SK-N-SH (cell line): ENCODE measurements at regions not wholly inside any gene's neighbourhood (a gene's known extent, or its start where the extent isn't known, plus 50 kb on each side); places are given as distances from the start of the nearest gene placed in this dataset.

Experiments used
- FOXJ3 ChIP-seq: sonication (generic); formaldehyde crosslinking; IDR thresholded peaks from 2 replicates; pipeline ENCODE4 v1.5.1; 2020; ENCODE audit warnings: mild to moderate bottlenecking, missing genetic modification reagents
- GATA2 ChIP-seq: sonication (generic); formaldehyde crosslinking; IDR thresholded peaks from 2 replicates; pipeline ENCODE4 v1.5.0; 2020; ENCODE audit warnings: mild to moderate bottlenecking, missing genetic modification reagents
- JUND ChIP-seq: IDR thresholded peaks from 2 replicates; pipeline ENCODE4 v1.4.0; 2012
- POLR2AphosphoS5 ChIP-seq: IDR thresholded peaks from 2 replicates; pipeline ENCODE4 v1.6.1; 2012; ENCODE audit warnings: low read depth, low read length
- RAD21 ChIP-seq: IDR thresholded peaks from 2 replicates; pipeline ENCODE4 v1.6.1; 2012; ENCODE audit warnings: mild to moderate bottlenecking, low read length
- REST ChIP-seq: IDR thresholded peaks from 2 replicates; pipeline ENCODE4 v1.6.1; 2012; ENCODE audit warnings: mild to moderate bottlenecking, low read depth, low read length, moderate library complexity
- SMC3 ChIP-seq: IDR thresholded peaks from 2 replicates; pipeline ENCODE4 v1.6.1; 2012; ENCODE audit warnings: low read depth, low read length, improper control_type of control experiment
- TCF12 ChIP-seq: IDR thresholded peaks from 2 replicates; pipeline ENCODE4 v1.4.0; 2012
- YY1 ChIP-seq: IDR thresholded peaks from 2 replicates; pipeline ENCODE4 v1.4.0; 2012; ENCODE audit warnings: low read depth, mild to moderate bottlenecking
- TF ChIP-seq, protein P1 (sequence below): fragments of 200-600 bp; sonication (generic); IDR thresholded peaks from 2 replicates; pipeline ENCODE4 v1.6.1; 2017; ENCODE audit warnings: antibody characterized with exemption, mild to moderate bottlenecking, moderate library complexity

DNA sequence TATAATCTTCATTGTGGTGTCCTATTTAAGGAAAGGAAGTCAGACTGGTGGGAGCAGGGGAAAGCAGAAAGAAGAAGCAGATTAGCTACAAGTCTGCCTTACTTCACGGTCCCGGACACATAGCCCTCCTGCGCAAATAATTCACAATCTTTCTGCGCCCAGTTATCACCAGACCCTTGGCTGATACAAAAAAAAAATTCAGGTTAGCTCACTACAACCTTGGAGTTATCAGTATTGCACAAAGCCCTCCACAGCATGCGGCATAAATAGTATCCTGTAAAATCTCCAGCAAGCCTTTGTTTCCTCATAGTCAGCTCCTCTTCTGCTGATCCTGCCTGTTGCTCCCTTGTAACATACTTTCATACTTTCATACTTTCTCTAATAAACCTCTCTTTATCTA, 148.6 kb upstream of the FUT9 start:
- TF ChIP-seq, protein P1, sequence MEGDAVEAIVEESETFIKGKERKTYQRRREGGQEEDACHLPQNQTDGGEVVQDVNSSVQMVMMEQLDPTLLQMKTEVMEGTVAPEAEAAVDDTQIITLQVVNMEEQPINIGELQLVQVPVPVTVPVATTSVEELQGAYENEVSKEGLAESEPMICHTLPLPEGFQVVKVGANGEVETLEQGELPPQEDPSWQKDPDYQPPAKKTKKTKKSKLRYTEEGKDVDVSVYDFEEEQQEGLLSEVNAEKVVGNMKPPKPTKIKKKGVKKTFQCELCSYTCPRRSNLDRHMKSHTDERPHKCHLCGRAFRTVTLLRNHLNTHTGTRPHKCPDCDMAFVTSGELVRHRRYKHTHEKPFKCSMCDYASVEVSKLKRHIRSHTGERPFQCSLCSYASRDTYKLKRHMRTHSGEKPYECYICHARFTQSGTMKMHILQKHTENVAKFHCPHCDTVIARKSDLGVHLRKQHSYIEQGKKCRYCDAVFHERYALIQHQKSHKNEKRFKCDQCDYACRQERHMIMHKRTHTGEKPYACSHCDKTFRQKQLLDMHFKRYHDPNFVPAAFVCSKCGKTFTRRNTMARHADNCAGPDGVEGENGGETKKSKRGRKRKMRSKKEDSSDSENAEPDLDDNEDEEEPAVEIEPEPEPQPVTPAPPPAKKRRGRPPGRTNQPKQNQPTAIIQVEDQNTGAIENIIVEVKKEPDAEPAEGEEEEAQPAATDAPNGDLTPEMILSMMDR: no peak
- TF ChIP-seq YY1: no peak
- TF ChIP-seq JUND: no peak
- TF ChIP-seq POLR2AphosphoS5: no peak
- TF ChIP-seq SMC3: no peak
- no peak for TF ChIP-seq RAD21
- no peak for TF ChIP-seq GATA2
- TF ChIP-seq FOXJ3 (CRISPR knock-in tag): no peak
- TF ChIP-seq TCF12: no peak
- TF ChIP-seq REST: no peak
